GM12872 (cell line): ENCODE measurements at regions not wholly inside any gene's neighbourhood (a gene's known extent, or its start where the extent isn't known, plus 50 kb on each side); places are given as distances from the start of the nearest gene placed in this dataset.

Source experiments
- CTCF ChIP-seq: IDR thresholded peaks from 3 replicates; pipeline ENCODE4 v1.5.1; 2011; ENCODE audit warnings: low read depth, mild to moderate bottlenecking, low read length, moderate library complexity; ENCODE audit not compliant: insufficient read depth

GRCh38 chr2:221120643-221121042 is 451.5 kb downstream of the EPHA4 start:
- TF ChIP-seq CTCF = no peak

- no peak for TF ChIP-seq CTCF
Observed at GRCh38 chr2:221123396-221123795, 448.7 kb downstream of the EPHA4 start.

- TF ChIP-seq CTCF = no peak
Observed at GRCh38 chr2:221124532-221125240, 447.4 kb downstream of the EPHA4 start.

GRCh38 chr2:221125691-221126090 is 446.4 kb downstream of the EPHA4 start:
- TF ChIP-seq CTCF = no peak

GRCh38 chr2:221129657-221130056 is 442.4 kb downstream of the EPHA4 start:
- no peak for TF ChIP-seq CTCF

GRCh38 chr2:221130431-221130830 is 441.7 kb downstream of the EPHA4 start:
- no peak for TF ChIP-seq CTCF

GRCh38 chr2:221133941-221134340 is 438.2 kb downstream of the EPHA4 start:
- TF ChIP-seq CTCF = no peak
